ENCODE measurements at regions not wholly inside any gene's neighbourhood (a gene's known extent, or its start where the extent isn't known, plus 50 kb on each side); places are given as distances from the start of the nearest gene placed in this dataset.

DNA sequence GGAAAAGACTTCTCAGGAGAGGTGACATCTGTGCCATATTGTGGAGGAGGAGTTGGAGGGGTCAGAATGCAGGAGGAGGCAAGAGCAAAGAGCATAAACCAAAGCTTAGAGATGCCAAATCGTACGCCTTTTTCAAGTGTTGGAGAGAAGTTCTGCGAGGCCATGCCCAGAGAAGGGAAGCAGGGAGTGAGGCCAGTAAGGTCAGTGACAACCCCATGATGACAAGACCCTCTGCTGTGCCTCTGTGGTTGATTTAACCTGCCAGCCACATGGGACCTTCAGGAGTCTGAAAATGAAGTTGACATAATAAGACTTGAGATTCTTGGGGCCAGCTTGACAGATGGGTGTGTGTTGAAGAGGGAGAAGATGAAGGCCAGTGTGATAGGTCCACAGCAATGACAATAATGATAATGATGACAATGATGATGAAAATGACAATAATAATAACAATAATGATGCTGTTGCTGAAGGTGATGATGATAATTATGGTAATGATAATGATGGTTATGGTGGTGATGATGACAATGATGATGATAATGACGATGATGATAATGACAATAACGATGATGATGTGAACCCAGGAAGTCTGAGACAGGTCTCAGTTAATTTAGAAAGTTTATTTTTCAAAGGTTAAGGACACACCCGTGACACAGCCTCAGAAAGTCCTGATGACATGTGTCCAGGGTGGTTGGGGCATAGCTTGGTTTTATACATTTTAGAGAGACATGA lies 152.6 kb upstream of the B3GAT1 start:
- H3K4me1 ChIP-seq (replicated peaks), result no peaks in the 10 kb centered on the region
- intact Hi-C loops (cut with DNase I), result no loop called here
- 91% methylated on average over 6 of the region's 6 CpGs for WGBS
- TF ChIP-seq, protein P1, sequence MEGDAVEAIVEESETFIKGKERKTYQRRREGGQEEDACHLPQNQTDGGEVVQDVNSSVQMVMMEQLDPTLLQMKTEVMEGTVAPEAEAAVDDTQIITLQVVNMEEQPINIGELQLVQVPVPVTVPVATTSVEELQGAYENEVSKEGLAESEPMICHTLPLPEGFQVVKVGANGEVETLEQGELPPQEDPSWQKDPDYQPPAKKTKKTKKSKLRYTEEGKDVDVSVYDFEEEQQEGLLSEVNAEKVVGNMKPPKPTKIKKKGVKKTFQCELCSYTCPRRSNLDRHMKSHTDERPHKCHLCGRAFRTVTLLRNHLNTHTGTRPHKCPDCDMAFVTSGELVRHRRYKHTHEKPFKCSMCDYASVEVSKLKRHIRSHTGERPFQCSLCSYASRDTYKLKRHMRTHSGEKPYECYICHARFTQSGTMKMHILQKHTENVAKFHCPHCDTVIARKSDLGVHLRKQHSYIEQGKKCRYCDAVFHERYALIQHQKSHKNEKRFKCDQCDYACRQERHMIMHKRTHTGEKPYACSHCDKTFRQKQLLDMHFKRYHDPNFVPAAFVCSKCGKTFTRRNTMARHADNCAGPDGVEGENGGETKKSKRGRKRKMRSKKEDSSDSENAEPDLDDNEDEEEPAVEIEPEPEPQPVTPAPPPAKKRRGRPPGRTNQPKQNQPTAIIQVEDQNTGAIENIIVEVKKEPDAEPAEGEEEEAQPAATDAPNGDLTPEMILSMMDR (IDR thresholded peaks at IDR 0.05), result no peak
- TF ChIP-seq POLR2AphosphoS5 (IDR thresholded peaks at IDR 0.05), result no peak
- TF ChIP-seq POLR2A (IDR thresholded peaks at IDR 0.05), result no peak
- no peaks in the 10 kb centered on the region for H3K9me3 ChIP-seq
- no peak for DNase-seq (ENCODE audit: low spot score)
- no peak overlapping the region for H3K4me3 ChIP-seq
- no peaks in the 10 kb centered on the region for H3K27me3 ChIP-seq (replicated peaks; ENCODE audit: insufficient read depth)
- no peak overlapping the region for H3K27ac ChIP-seq
- H3K36me3 ChIP-seq, result no peaks in the 10 kb centered on the region

GRCh38 chr11:134562941-134563471 lies 151.0 kb upstream of the B3GAT1 start:
- H3K27ac ChIP-seq, result no peak overlapping the region
- no peak overlapping the region for H3K4me3 ChIP-seq
- no peak for TF ChIP-seq POLR2A (IDR thresholded peaks at IDR 0.05)
- 84% methylated on average over 6 of the region's 7 CpGs for WGBS
- intact Hi-C loops (cut with DNase I), result no loop called here
- H3K36me3 ChIP-seq, result no peaks in the 10 kb centered on the region
- H3K4me1 ChIP-seq (replicated peaks), result no peaks in the 10 kb centered on the region
- no peaks in the 10 kb centered on the region for H3K27me3 ChIP-seq (replicated peaks; ENCODE audit: insufficient read depth)
- H3K9me3 ChIP-seq, result no peaks in the 10 kb centered on the region
- no peak for DNase-seq (ENCODE audit: low spot score)

DNA sequence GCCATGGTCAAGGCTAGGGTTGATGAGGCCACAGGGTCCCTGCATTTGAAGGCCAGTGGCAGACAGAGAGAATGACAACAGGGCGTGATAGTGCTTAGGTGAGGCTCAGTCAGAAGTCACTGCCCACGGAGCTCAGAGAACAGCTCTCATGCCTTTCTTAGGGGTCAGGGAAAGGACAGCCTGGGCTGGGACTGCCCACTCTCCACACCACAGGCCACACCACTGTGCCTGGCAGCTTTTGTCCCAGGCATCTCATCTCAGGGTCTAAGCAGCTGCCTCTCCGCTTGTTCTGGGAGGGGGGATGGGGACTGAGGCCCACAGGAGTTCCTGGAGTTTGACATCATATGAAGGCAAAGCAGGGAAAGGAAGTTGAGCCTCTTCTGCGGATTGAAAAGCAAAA lies 150.2 kb upstream of the B3GAT1 start:
- DNase-seq (ENCODE audit: low spot score), result no peak
- Histone ChIP-seq H3K4me3 (no peak overlapping the region), H3K36me3 (no peaks in the 10 kb centered on the region), H3K27ac (no peak overlapping the region), H3K4me1 (replicated peaks) (no peaks in the 10 kb centered on the region), H3K27me3 (replicated peaks; ENCODE audit: insufficient read depth) (no peaks in the 10 kb centered on the region), H3K9me3 (no peaks in the 10 kb centered on the region)
- WGBS, result 66% methylated on average over 4 of the region's 4 CpGs
- intact Hi-C loops (cut with DNase I), result no loop called here
- TF ChIP-seq POLR2A (IDR thresholded peaks at IDR 0.05) (no peak), POLR2AphosphoS5 (IDR thresholded peaks at IDR 0.05) (no peak)
- TF ChIP-seq, protein P1 (IDR thresholded peaks at IDR 0.05), result no peak

DNA sequence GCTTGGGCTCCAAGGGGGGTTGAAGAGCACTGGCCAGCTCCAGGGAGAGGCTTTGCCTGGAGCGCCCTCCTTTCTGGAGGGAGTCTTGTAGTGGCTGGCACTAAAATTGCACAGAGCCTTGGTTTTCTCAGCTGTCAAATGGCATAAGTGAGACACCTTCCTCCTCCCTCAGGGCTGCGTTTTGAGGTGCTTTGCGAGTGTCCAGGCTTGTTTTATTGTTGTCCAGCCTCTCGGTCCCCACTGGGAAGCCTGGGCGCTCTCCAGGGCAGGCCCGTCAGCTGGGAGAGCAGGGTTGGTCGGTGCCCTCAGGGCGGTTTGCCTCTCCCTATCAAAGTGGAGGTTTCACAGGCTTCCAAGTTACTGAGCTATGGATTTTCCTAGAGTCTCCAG lies 149.3 kb upstream of the B3GAT1 start:
- Histone ChIP-seq H3K9me3 (no peaks in the 10 kb centered on the region), H3K27me3 (replicated peaks; ENCODE audit: insufficient read depth) (no peaks in the 10 kb centered on the region), H3K36me3 (no peaks in the 10 kb centered on the region), H3K27ac (no peak overlapping the region), H3K4me3 (no peak overlapping the region), H3K4me1 (replicated peaks) (no peaks in the 10 kb centered on the region)
- DNase-seq (ENCODE audit: low spot score), result no peak
- 57% methylated on average over 8 of the region's 8 CpGs for WGBS
- intact Hi-C loops (cut with DNase I), result no loop called here
- TF ChIP-seq, protein P1 (IDR thresholded peaks at IDR 0.05), result no peak
- no peak for TF ChIP-seq POLR2AphosphoS5 (IDR thresholded peaks at IDR 0.05)
- no peak for TF ChIP-seq POLR2A (IDR thresholded peaks at IDR 0.05)

GRCh38 chr11:134560566-134561330 lies 148.7 kb upstream of the B3GAT1 start:
- no peak for DNase-seq (ENCODE audit: low spot score)
- TF ChIP-seq POLR2A (IDR thresholded peaks at IDR 0.05) (no peak), POLR2AphosphoS5 (IDR thresholded peaks at IDR 0.05) (no peak)
- TF ChIP-seq, protein P1 (IDR thresholded peaks at IDR 0.05), result no peak
- no peaks in the 10 kb centered on the region for H3K27me3 ChIP-seq (replicated peaks; ENCODE audit: insufficient read depth)
- no peaks in the 10 kb centered on the region for H3K4me1 ChIP-seq (replicated peaks)
- WGBS, result 74% methylated on average over 8 of the region's 12 CpGs
- intact Hi-C loops (cut with DNase I), result no loop called here
- no peaks in the 10 kb centered on the region for H3K36me3 ChIP-seq
- no peak overlapping the region for H3K27ac ChIP-seq
- H3K9me3 ChIP-seq, result no peaks in the 10 kb centered on the region
- no peak overlapping the region for H3K4me3 ChIP-seq

Data from prostate gland (tissue), 2 donors.